ENCODE measurements at regions not wholly inside any gene's neighbourhood (a gene's known extent, or its start where the extent isn't known, plus 50 kb on each side); places are given as distances from the start of the nearest gene placed in this dataset.

- Histone ChIP-seq H3F3A (ENCODE audit: insufficient read depth, low read length) (no peaks in the 10 kb centered on the region), H2AFZ (ENCODE audit: low read length) (no peak overlapping the region), H3K79me2 (ENCODE audit: insufficient read depth, low read length) (no peaks in the 10 kb centered on the region), H3K4me3 (ENCODE audit: low read depth, low read length, poor library complexity, severe bottlenecking) (no peak overlapping the region), H3K9me2 (ENCODE audit: low read depth, low read length) (no peaks in the 10 kb centered on the region), H3K4me2 (ENCODE audit: low read length) (no peak overlapping the region), H4K20me1 (ENCODE audit: insufficient read depth, low read length) (no peaks in the 10 kb centered on the region), H3K36me3 (ENCODE audit: insufficient read depth, low read length) (no peaks in the 10 kb centered on the region), H3K27ac (ENCODE audit: low read depth, low read length, poor library complexity, severe bottlenecking) (no peak overlapping the region), H3K9me3 (ENCODE audit: low read length) (no peaks in the 10 kb centered on the region), H3K27me3 (ENCODE audit: insufficient read depth, low read length) (no peaks in the 10 kb centered on the region), H3K9ac (ENCODE audit: low read length) (no peak overlapping the region), H3K4me1 (ENCODE audit: insufficient read depth, low read length, severe bottlenecking) (no peaks in the 10 kb centered on the region)
- TF ChIP-seq CTCF (IDR thresholded peaks at IDR 0.05; ENCODE audit: low read length), result no peak
- TF ChIP-seq EZH2 (IDR thresholded peaks at IDR 0.05; ENCODE audit: borderline replicate concordance, low read length), result no peak
These were observed 1097.8 kb downstream of the TTLL7 start for GRCh38 chr1:82901118-82901517.

- Histone ChIP-seq H4K20me1 (ENCODE audit: insufficient read depth, low read length) (no peaks in the 10 kb centered on the region), H3K9me3 (ENCODE audit: low read length) (no peaks in the 10 kb centered on the region), H3K27ac (ENCODE audit: low read depth, low read length, poor library complexity, severe bottlenecking) (no peak overlapping the region), H3K27me3 (ENCODE audit: insufficient read depth, low read length) (no peaks in the 10 kb centered on the region), H3K36me3 (ENCODE audit: insufficient read depth, low read length) (no peaks in the 10 kb centered on the region), H3K79me2 (ENCODE audit: insufficient read depth, low read length) (no peaks in the 10 kb centered on the region), H3K4me3 (ENCODE audit: low read depth, low read length, poor library complexity, severe bottlenecking) (no peak overlapping the region), H3K4me1 (ENCODE audit: insufficient read depth, low read length, severe bottlenecking) (no peaks in the 10 kb centered on the region), H3F3A (ENCODE audit: insufficient read depth, low read length) (no peaks in the 10 kb centered on the region), H3K9me2 (ENCODE audit: low read depth, low read length) (no peaks in the 10 kb centered on the region), H3K9ac (ENCODE audit: low read length) (no peak overlapping the region), H2AFZ (ENCODE audit: low read length) (no peak overlapping the region), H3K4me2 (ENCODE audit: low read length) (no peak overlapping the region)
- TF ChIP-seq CTCF (IDR thresholded peaks at IDR 0.05; ENCODE audit: low read length) (no peak), EZH2 (IDR thresholded peaks at IDR 0.05; ENCODE audit: borderline replicate concordance, low read length) (no peak)
These were observed 1098.3 kb downstream of the ADGRL2 start for GRCh38 chr1:82899017-82899416.

GRCh38 chr1:82897549-82897948 lies 1096.8 kb downstream of the ADGRL2 start:
- H3F3A ChIP-seq (ENCODE audit: insufficient read depth, low read length), result no peaks in the 10 kb centered on the region
- no peaks in the 10 kb centered on the region for H3K79me2 ChIP-seq (ENCODE audit: insufficient read depth, low read length)
- no peaks in the 10 kb centered on the region for H3K27me3 ChIP-seq (ENCODE audit: insufficient read depth, low read length)
- H3K9me2 ChIP-seq (ENCODE audit: low read depth, low read length), result no peaks in the 10 kb centered on the region
- no peak overlapping the region for H2AFZ ChIP-seq (ENCODE audit: low read length)
- H3K4me3 ChIP-seq (ENCODE audit: low read depth, low read length, poor library complexity, severe bottlenecking), result no peak overlapping the region
- H3K27ac ChIP-seq (ENCODE audit: low read depth, low read length, poor library complexity, severe bottlenecking), result no peak overlapping the region
- H3K9ac ChIP-seq (ENCODE audit: low read length), result no peak overlapping the region
- no peaks in the 10 kb centered on the region for H3K4me1 ChIP-seq (ENCODE audit: insufficient read depth, low read length, severe bottlenecking)
- TF ChIP-seq CTCF (IDR thresholded peaks at IDR 0.05; ENCODE audit: low read length), result no peak
- TF ChIP-seq EZH2 (IDR thresholded peaks at IDR 0.05; ENCODE audit: borderline replicate concordance, low read length), result no peak
- H3K9me3 ChIP-seq (ENCODE audit: low read length), result no peaks in the 10 kb centered on the region
- H3K4me2 ChIP-seq (ENCODE audit: low read length), result no peak overlapping the region
- no peaks in the 10 kb centered on the region for H4K20me1 ChIP-seq (ENCODE audit: insufficient read depth, low read length)
- H3K36me3 ChIP-seq (ENCODE audit: insufficient read depth, low read length), result no peaks in the 10 kb centered on the region
